Astrocyte of the spinal cord (primary cell): ENCODE measurements at regions not wholly inside any gene's neighbourhood (a gene's known extent, or its start where the extent isn't known, plus 50 kb on each side); places are given as distances from the start of the nearest gene placed in this dataset.

ENCODE experiments used
- DNase-seq: peaks from one replicate; pipeline ENCODE4 v3.0.0; 2011; ENCODE audit warnings: low read depth, low spot score
- H3K4me3 ChIP-seq: 2 replicates; pipeline ENCODE4 v1.5.1; 2011; ENCODE audit warnings: low read depth, mild to moderate bottlenecking, low read length, moderate library complexity
- in situ Hi-C: cut with HindIII; loops from 2 replicates; pipeline ENCODE4 v1.10.0; 2017; ENCODE audit warnings: low sequenced_read_pairs
- TF ChIP-seq, protein P1 (sequence below): IDR thresholded peaks from 2 replicates; pipeline ENCODE4 v1.5.1; 2012; ENCODE audit warnings: low read depth, mild to moderate bottlenecking, low read length, inconsistent platforms

DNA sequence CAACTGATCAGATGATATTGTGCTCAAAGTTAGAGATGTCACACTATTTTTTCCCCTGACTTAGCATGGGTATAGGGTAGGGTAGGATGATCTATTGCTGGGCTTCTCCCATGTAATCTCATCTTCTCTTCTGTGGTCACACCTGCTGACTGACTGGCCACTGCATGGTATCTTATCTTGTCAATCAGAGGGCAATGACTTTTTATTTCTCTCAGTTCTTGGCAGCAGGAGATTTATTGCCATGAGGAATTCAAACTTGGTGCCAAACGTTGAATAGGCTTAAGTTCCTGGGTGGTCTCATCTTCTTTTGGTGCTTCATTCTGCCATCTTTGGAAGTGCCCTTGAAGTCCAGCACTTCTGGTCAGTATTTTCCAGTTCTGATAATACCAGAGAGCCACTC is 226.4 kb upstream of the POGK start:
- no peak overlapping the region for H3K4me3 ChIP-seq
- DNase-seq = no peak
- in situ Hi-C loops = no loop called here
- TF ChIP-seq, protein P1, sequence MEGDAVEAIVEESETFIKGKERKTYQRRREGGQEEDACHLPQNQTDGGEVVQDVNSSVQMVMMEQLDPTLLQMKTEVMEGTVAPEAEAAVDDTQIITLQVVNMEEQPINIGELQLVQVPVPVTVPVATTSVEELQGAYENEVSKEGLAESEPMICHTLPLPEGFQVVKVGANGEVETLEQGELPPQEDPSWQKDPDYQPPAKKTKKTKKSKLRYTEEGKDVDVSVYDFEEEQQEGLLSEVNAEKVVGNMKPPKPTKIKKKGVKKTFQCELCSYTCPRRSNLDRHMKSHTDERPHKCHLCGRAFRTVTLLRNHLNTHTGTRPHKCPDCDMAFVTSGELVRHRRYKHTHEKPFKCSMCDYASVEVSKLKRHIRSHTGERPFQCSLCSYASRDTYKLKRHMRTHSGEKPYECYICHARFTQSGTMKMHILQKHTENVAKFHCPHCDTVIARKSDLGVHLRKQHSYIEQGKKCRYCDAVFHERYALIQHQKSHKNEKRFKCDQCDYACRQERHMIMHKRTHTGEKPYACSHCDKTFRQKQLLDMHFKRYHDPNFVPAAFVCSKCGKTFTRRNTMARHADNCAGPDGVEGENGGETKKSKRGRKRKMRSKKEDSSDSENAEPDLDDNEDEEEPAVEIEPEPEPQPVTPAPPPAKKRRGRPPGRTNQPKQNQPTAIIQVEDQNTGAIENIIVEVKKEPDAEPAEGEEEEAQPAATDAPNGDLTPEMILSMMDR = no peak

DNA sequence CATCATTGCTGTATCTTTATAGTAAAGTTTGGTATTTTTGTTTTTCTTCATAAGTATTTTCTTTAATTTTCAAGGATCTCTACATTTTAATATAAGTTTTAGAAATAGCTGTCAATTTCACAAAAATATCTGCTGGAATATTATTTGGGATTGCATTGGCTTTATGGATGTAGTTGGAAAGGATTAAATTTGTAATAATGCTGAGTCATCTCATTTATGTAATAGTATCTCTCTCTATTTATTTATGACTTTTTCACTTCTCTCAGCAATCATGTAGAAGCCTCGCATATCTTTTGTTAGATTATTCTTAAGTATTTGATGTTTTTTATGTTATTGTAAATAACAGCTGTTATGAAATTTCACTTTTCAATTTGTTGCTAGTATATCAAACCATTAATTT is 223.1 kb upstream of the POGK start:
- TF ChIP-seq, protein P1 = no peak
- no peak for DNase-seq
- no peak overlapping the region for H3K4me3 ChIP-seq
- in situ Hi-C loops = no loop called here

DNA sequence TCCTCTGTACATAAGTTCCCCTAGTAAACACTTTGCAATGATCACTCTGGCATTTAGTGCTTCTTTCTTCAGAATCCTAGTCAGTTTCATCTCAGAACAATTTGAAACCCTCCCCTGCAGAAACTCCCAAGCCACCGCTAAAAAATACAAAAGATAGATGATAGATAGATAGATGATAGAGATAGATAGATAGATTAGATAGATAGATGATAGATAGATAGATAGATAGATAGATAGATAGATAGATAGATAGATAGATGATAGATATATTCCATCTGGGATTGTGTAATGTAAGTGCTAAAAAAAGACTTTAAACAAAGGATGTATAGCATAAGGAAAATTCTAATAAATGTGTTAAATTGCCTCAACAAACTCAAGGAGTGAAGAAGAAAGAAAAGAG is 212.6 kb upstream of the POGK start:
- in situ Hi-C loops = no loop called here
- TF ChIP-seq, protein P1 = no peak
- no peak overlapping the region for H3K4me3 ChIP-seq
- DNase-seq = no peak

DNA sequence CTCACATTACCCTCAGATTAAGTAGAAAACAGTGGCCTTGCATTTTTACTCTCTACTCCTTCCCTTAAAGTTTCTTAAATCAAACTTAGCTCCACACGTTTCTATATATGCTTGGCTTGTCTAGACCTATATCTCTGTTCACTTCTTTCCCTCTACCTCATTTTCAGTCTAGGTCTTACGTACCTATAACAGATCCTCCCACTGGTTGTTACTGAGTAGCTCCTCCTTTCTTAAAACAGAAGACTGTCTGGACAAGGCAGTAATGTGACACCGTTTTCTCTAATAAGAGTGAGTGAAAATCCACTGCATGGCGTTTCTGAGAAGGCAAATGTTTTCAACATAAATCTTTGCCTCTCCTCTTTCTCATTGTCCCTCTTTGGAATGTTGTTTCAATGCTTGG is 211.7 kb upstream of the POGK start:
- in situ Hi-C loops = no loop called here
- TF ChIP-seq, protein P1 = no peak
- H3K4me3 ChIP-seq = no peak overlapping the region
- no peak for DNase-seq

DNA sequence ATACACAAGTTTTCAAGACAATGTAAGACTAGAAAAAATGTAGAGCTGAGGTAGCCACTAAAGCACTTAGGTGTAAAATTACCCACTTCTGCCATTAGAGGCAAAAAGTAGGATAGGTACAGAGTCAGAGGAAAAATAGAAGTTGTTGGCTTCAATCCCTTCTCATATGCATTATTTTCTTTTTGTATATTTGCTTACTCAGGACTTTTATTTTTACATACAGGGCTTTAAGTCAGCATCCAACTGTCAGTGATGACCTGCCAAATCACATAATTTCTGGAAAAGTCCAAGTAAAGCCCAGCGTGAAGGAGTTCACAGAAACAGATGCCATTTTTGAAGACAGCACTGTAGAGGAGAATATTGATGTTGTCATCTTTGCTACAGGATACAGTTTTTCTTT is 211.0 kb upstream of the POGK start:
- no peak overlapping the region for H3K4me3 ChIP-seq
- in situ Hi-C loops = no loop called here
- TF ChIP-seq, protein P1 = no peak
- no peak for DNase-seq

DNA sequence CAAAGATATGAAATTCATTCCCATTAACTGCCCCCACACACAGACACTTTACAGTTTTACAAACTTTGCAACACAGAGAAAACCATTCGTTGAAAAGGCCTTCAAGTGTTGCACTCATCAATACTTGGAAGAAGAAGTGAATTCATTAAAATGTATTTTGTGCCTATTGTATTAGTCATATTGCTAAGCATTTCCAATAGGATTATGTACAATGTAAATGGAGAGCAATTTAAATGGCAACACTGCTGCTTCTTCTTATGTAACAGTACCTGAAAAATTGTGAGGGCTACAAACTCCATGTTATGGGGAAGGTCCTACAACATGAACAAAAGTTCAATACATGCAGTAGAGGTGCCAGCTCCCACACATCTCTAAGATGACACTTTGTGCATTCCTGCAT is 209.3 kb upstream of the POGK start:
- no peak overlapping the region for H3K4me3 ChIP-seq
- TF ChIP-seq, protein P1 = no peak
- no peak for DNase-seq
- in situ Hi-C loops = no loop called here

DNA sequence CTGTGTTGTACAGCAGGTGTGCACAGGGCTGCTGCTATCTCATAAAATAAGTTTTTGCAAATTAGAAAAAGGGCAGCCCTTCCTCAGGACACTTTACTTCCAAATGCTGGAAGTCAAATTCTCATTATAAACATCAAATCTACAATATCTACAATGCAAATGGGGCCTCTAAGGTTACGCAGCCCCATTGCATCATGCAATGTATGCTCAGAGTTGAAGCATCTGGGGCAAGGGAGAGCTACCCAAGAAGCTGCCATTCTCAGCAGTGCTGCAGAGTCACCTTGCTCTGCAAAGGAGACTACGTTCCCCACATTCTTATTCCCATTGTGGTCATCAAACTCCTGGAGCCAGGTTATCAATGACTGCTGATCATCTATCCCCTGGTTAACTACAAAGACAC is 208.9 kb upstream of the POGK start:
- in situ Hi-C loops = no loop called here
- no peak for DNase-seq
- TF ChIP-seq, protein P1 = no peak
- no peak overlapping the region for H3K4me3 ChIP-seq
